Endometrium (tissue), 2 donors: ENCODE measurements at regions not wholly inside any gene's neighbourhood (a gene's known extent, or its start where the extent isn't known, plus 50 kb on each side); places are given as distances from the start of the nearest gene placed in this dataset.
A peak's percentile ranks its signal among the peaks of the same experiment; 100 is the strongest.
"Not testable (repeated sequence)": the region's sequence is repeated elsewhere in the genome, so short reads cannot be mapped to it uniquely, and the experiment has no call there.

Experiments used
- FAIRE-seq: peaks from 2 replicates; lab custom pipeline; 2012; peaks lifted over from hg19 to GRCh38; lab: Jason Lieb, UNC
- donor health status: control.
- donor health status: control.

- no peak for FAIRE-seq
Measured at GRCh38 chr13:58994777-58995176, 1169.0 kb downstream of the DIAPH3 start.

- peak; percentile 53 for FAIRE-seq
Measured at GRCh38 chr13:58998716-58999115, 1165.0 kb downstream of the DIAPH3 start.

GRCh38 chr13:58999851-59000250 lies 1163.9 kb downstream of the DIAPH3 start:
- FAIRE-seq, result no peak

- FAIRE-seq, result no peak
Measured at GRCh38 chr13:59000770-59001169, 1163.0 kb downstream of the DIAPH3 start.

GRCh38 chr13:59012731-59013130 lies 1151.0 kb downstream of the DIAPH3 start:
- FAIRE-seq, result no peak

GRCh38 chr13:59016250-59016649 lies 1147.5 kb downstream of the DIAPH3 start:
- FAIRE-seq, result no peak

GRCh38 chr13:59024434-59024833 lies 1139.3 kb downstream of the DIAPH3 start:
- no peak for FAIRE-seq

- FAIRE-seq, result no peak
Measured at GRCh38 chr13:59034198-59034597, 1129.5 kb downstream of the DIAPH3 start.

GRCh38 chr13:59038824-59039223 lies 1124.9 kb downstream of the DIAPH3 start:
- FAIRE-seq, result no peak

GRCh38 chr13:59043016-59043415 lies 1120.7 kb downstream of the DIAPH3 start:
- FAIRE-seq, result no peak

GRCh38 chr13:59047546-59047945 lies 1116.2 kb downstream of the DIAPH3 start:
- FAIRE-seq, result no peak

- no peak for FAIRE-seq
Measured at GRCh38 chr13:59061621-59062020, 1102.1 kb downstream of the DIAPH3 start.

- no peak for FAIRE-seq
Measured at GRCh38 chr13:59064042-59064441, 1099.7 kb downstream of the DIAPH3 start.

GRCh38 chr13:59076386-59076785 lies 1087.3 kb downstream of the DIAPH3 start:
- FAIRE-seq, result not testable (repeated sequence)

GRCh38 chr13:59086147-59086546 lies 1077.6 kb downstream of the DIAPH3 start:
- FAIRE-seq, result no peak

- no peak for FAIRE-seq
Measured at GRCh38 chr13:59088716-59089115, 1075.0 kb downstream of the DIAPH3 start.

- FAIRE-seq, result no peak
Measured at GRCh38 chr13:59094181-59094580, 1069.5 kb downstream of the DIAPH3 start.

- FAIRE-seq, result no peak
Measured at GRCh38 chr13:59099182-59099974, 1064.3 kb downstream of the DIAPH3 start.

GRCh38 chr13:59103004-59103768 lies 1060.5 kb downstream of the DIAPH3 start:
- no peak for FAIRE-seq

GRCh38 chr13:59111751-59112171 lies 1052.0 kb downstream of the DIAPH3 start:
- no peak for FAIRE-seq

- no peak for FAIRE-seq
Measured at GRCh38 chr13:59112221-59112718, 1051.5 kb downstream of the DIAPH3 start.

- FAIRE-seq, result no peak
Measured at GRCh38 chr13:59119475-59119874, 1044.3 kb downstream of the DIAPH3 start.

- FAIRE-seq, result no peak
Measured at GRCh38 chr13:59120297-59120843, 1043.4 kb downstream of the DIAPH3 start.
